HepG2 (cell line): ENCODE measurements at regions not wholly inside any gene's neighbourhood (a gene's known extent, or its start where the extent isn't known, plus 50 kb on each side); places are given as distances from the start of the nearest gene placed in this dataset.
A peak's percentile ranks its signal among the peaks of the same experiment; 100 is the strongest.

Experiments used
- ATAC-seq: fragments of 200-7000 bp; cut with Tn5 transposase; 3 replicates; pipeline ENCODE4 v1.9.1; 2020; ENCODE audit warnings: mild to moderate bottlenecking, moderate library complexity
- BruUV-seq: library from RNA; stranded (reverse); fragments of 400-500 nt; replicated peaks from 2 replicates; lab custom pipeline; 2021; lab: Mats Ljungman, UMichigan
- CTCF ChIA-PET: fragments of 300-600 bp; formaldehyde crosslinking; extraction: SDS; loops from one replicate; lab custom pipeline; 2021; ENCODE audit warnings: low total read pairs, inconsistent platforms, low intra/inter-chr PET ratio; lab: Yijun Ruan, JAX
- POLR2A ChIA-PET: fragments of 350-600 bp; sonication (Branson Sonifier 250); formaldehyde crosslinking; loops from one replicate; lab custom pipeline; 2020; ENCODE audit warnings: antibody characterized with exemption, inconsistent platforms; lab: Yijun Ruan, JAX
- DNase-seq: peaks from one replicate; pipeline ENCODE4 v3.0.0-alpha.2; 2015; ENCODE audit warnings: low spot score
- FAIRE-seq: peaks from 3 replicates; lab custom pipeline; 2011; peaks lifted over from hg19 to GRCh38; lab: Jason Lieb, UNC
- H2AFZ ChIP-seq: one replicate; pipeline ENCODE4 v1.6.1; 2011; ENCODE audit warnings: low read length, inconsistent platforms
- H3K27ac ChIP-seq: fragments of 300-600 bp; 3 replicates; pipeline ENCODE4 v1.8.0; 2011; ENCODE audit warnings: mixed run types, mild to moderate bottlenecking, mixed read lengths, low read length, inconsistent platforms; ENCODE audit not compliant: insufficient read depth; ENCODE audit errors: extremely low read length
- H3K27me3 ChIP-seq, 2 experiments: fragments of 200-600 bp in 1 of 2; 2 replicates in 1 of 2; 3 replicates in 1 of 2; pipeline versions ENCODE4 v1.6.0 to v1.8.0; 2011; ENCODE audit warnings: low read length in 2 of 2, mild to moderate bottlenecking in 2 of 2, moderate library complexity in 2 of 2, inconsistent platforms in 1 of 2; ENCODE audit not compliant: insufficient read depth in 2 of 2, control insufficient read depth in 1 of 2
- H3K36me3 ChIP-seq, 2 experiments: fragments of 200-600 bp in 1 of 2; replicated peaks in 1 of 2; 2 replicates in 1 of 2; 3 replicates in 1 of 2; pipeline versions ENCODE4 v1.5.1 to v1.8.0; 2011; ENCODE audit warnings: low read length in 2 of 2, inconsistent platforms in 1 of 2; ENCODE audit not compliant: insufficient read depth in 2 of 2, control insufficient read depth in 1 of 2
- H3K4me1 ChIP-seq: 2 replicates; pipeline ENCODE4 v1.5.1; 2012; ENCODE audit warnings: low read length, inconsistent platforms; ENCODE audit not compliant: insufficient read depth
- H3K4me2 ChIP-seq: 2 replicates; pipeline ENCODE4 v1.6.0; 2011; ENCODE audit warnings: low read depth, low read length, inconsistent platforms
- H3K4me3 ChIP-seq, 3 experiments: fragments of 200-600 bp in 1 of 3; sonication (generic), shearing (Covaris generic) in 1 of 3; replicated peaks in 1 of 3; 2 replicates each; pipeline ENCODE4 v1.5.1; 2011 to 2016; ENCODE audit warnings: low read length in 3 of 3, inconsistent platforms in 2 of 3, low read depth in 2 of 3, mild to moderate bottlenecking in 2 of 3, control low read depth in 1 of 3, mixed read lengths in 1 of 3; ENCODE audit not compliant: insufficient read depth in 1 of 3
- H3K79me2 ChIP-seq: one replicate; pipeline ENCODE4 v1.6.1; 2011; ENCODE audit warnings: low read length, inconsistent platforms; ENCODE audit not compliant: insufficient read depth
- H3K9ac ChIP-seq: 2 replicates; pipeline ENCODE4 v1.6.0; 2011; ENCODE audit warnings: mild to moderate bottlenecking, low read depth, low read length, inconsistent platforms; ENCODE audit not compliant: insufficient read depth
- H3K9me3 ChIP-seq: 2 replicates; pipeline ENCODE4 v1.5.1; 2012; ENCODE audit warnings: mild to moderate bottlenecking, low read length
- H4K20me1 ChIP-seq: 2 replicates; pipeline ENCODE4 v1.6.0; 2011; ENCODE audit warnings: inconsistent platforms, mild to moderate bottlenecking, low read length, moderate library complexity; ENCODE audit not compliant: insufficient read depth
- E2F1 ChIP-seq: sonication (generic); formaldehyde crosslinking; IDR thresholded peaks from 2 replicates; pipeline ENCODE4 v1.5.0; 2020; ENCODE audit warnings: missing genetic modification reagents
- FOXJ3 ChIP-seq: sonication (generic); formaldehyde crosslinking; IDR thresholded peaks from 2 replicates; pipeline ENCODE4 v1.4.0; 2020; ENCODE audit warnings: missing genetic modification reagents, mild to moderate bottlenecking, borderline replicate concordance
- HIVEP1 ChIP-seq: sonication (generic); formaldehyde crosslinking; IDR thresholded peaks from 2 replicates; pipeline ENCODE4 v1.4.0; 2020; ENCODE audit warnings: mild to moderate bottlenecking, missing genetic modification reagents
- KLF12 ChIP-seq: sonication (generic); formaldehyde crosslinking; IDR thresholded peaks from 2 replicates; pipeline ENCODE4 v1.4.0; 2020; ENCODE audit warnings: missing genetic modification reagents, borderline replicate concordance
- ONECUT2 ChIP-seq: sonication (generic); formaldehyde crosslinking; IDR thresholded peaks from 2 replicates; pipeline ENCODE4 v1.4.0; 2020; ENCODE audit warnings: missing genetic modification reagents
- RBFOX2 ChIP-seq: fragments of 200-400 bp; formaldehyde crosslinking; IDR thresholded peaks from 2 replicates; pipeline ENCODE4 v1.6.1; 2017; ENCODE audit warnings: low read depth, mild to moderate bottlenecking, low read length
- SATB2 ChIP-seq: sonication (generic); formaldehyde crosslinking; IDR thresholded peaks from 2 replicates; pipeline ENCODE4 v1.5.0; 2020; ENCODE audit warnings: missing genetic modification reagents
- TAF1 ChIP-seq: sonication (generic); formaldehyde crosslinking; IDR thresholded peaks from 2 replicates; pipeline ENCODE4 v1.4.0; 2020; ENCODE audit warnings: missing genetic modification reagents
- ZBTB3 ChIP-seq: sonication (generic); formaldehyde crosslinking; IDR thresholded peaks from 2 replicates; pipeline ENCODE4 v1.4.0; 2020; ENCODE audit warnings: low read depth, mild to moderate bottlenecking, moderate library complexity, missing genetic modification reagents, borderline replicate concordance
- ZBTB8A ChIP-seq: sonication (generic); formaldehyde crosslinking; IDR thresholded peaks from 2 replicates; pipeline ENCODE4 v1.4.0; 2020; ENCODE audit warnings: mild to moderate bottlenecking, low read depth, missing genetic modification reagents, borderline replicate concordance
- ZC3H13 ChIP-seq: sonication (generic); formaldehyde crosslinking; IDR thresholded peaks from 2 replicates; pipeline ENCODE4 v1.8.1; 2023; ENCODE audit warnings: mild to moderate bottlenecking, missing genetic modification reagents, moderate library complexity
- ZFP82 ChIP-seq: sonication (generic); formaldehyde crosslinking; IDR thresholded peaks from 2 replicates; pipeline ENCODE4 v1.5.1; 2020; ENCODE audit warnings: mild to moderate bottlenecking, missing genetic modification reagents, borderline replicate concordance
- ZNF20 ChIP-seq: sonication (generic); formaldehyde crosslinking; IDR thresholded peaks from 2 replicates; pipeline ENCODE4 v1.4.0; 2020; ENCODE audit warnings: mild to moderate bottlenecking, moderate library complexity, missing genetic modification reagents
- ZNF761 ChIP-seq: sonication (generic); formaldehyde crosslinking; conservative IDR thresholded peaks from 2 replicates; pipeline ENCODE4 v1.4.0; 2020; ENCODE audit warnings: mild to moderate bottlenecking, missing genetic modification reagents
- ZNF788 ChIP-seq: sonication (generic); formaldehyde crosslinking; IDR thresholded peaks from 2 replicates; pipeline ENCODE4 v1.5.0; 2020; ENCODE audit warnings: mild to moderate bottlenecking, missing genetic modification reagents, borderline replicate concordance
- WGBS: methylation state at CpG from one replicate; pipeline ENCODE4 v1.1.6; 2017; ENCODE audit warnings: low lambda C conversion rate; 5-methylcytosine and 5-hydroxymethylcytosine counted together
- in situ Hi-C: cut with HindIII; loops from 2 replicates; pipeline ENCODE4 v1.10.0; 2017; ENCODE audit warnings: low pct_unique_long_range_greater_than_20kb; ENCODE audit not compliant: extremely low pct_ligation_motif_present
- intact Hi-C: fragments of 100-400 bp; cut with micrococcal nuclease; formaldehyde crosslinking; loops from one replicate; pipeline ENCODE4 v1.10.0; 2022; ENCODE audit not compliant: unreplicated experiment
- TF ChIP-seq, protein P1 (sequence below): sonication (generic); formaldehyde crosslinking; IDR thresholded peaks from 2 replicates; pipeline ENCODE4 v1.5.0; 2020; ENCODE audit warnings: mild to moderate bottlenecking, missing genetic modification reagents
- TF ChIP-seq, protein P2 (sequence below): sonication (generic); formaldehyde crosslinking; IDR thresholded peaks from 2 replicates; pipeline ENCODE4 v1.4.0; 2020; ENCODE audit warnings: missing genetic modification reagents, mild to moderate bottlenecking, borderline replicate concordance

DNA sequence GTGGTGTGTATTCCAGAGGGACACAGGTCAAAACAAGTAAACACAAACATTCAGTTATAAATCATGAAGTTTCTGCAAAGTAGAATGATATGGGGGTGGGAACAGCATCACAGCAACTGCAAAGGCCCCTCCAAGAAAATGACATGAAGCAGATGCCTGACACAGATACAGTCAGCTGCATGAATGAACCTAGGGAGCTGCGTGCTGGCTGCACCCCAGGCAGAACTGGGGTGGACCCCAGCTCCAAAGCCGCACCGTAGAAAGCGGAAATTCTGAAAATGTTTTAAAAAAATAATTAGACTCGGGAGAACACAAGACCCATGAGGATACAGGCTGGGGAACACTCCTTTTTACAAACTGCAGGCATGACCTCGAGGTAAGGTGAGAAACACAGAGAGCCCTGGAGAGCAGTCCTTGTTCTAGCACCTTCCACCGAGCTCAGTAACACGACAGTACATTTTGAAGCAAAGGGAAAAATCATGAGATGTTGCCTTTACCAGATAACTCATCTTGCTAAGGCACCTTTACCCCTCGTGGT, 323.8 kb downstream of the SOX9 start:
- no peak for FAIRE-seq
- peak; percentile 11 for ATAC-seq
- WGBS, result 47% methylated on average over 8 of the region's 9 CpGs
- BruUV-seq, result TSS peak; percentile 83
- CTCF ChIA-PET, result no interaction called here
- Histone ChIP-seq H3K9ac (peak overlapping the region; percentile 77), H3K4me1 (peaks cover 99% of the 10 kb centered on the region), H3K36me3 (peaks cover 0 to 6% of the 10 kb centered on the region in 2 experiments; a peak in 3 of 5 replicates), H3K9me3 (no peaks in the 10 kb centered on the region), H3K4me3 (peak overlapping the region in 1 of 3 experiments; percentile 48; a peak in 1 of 6 replicates), H3K4me2 (peak overlapping the region; percentile 76), H4K20me1 (no peaks in the 10 kb centered on the region), H3K27ac (peak overlapping the region; percentile 96), H3K27me3 (no peaks in the 10 kb centered on the region), H2AFZ (no peak overlapping the region), H3K79me2 (peaks cover 86% of the 10 kb centered on the region)
- POLR2A ChIA-PET, result interaction anchor here (0.6 to 4.6 kb wide), 23 partner anchors 8 to 324 kb away, joined by 3 to 60 read pairs (median 4); partner anchors contain the start of gene SOX9
- in situ Hi-C loops (no loop called here), intact Hi-C loops (loop anchor here (1.0 to 5.0 kb wide), 2 partner anchors 32 to 45 kb away; no protein-coding TSS in a partner anchor)
- no peak for DNase-seq
- TF ChIP-seq ONECUT2 (CRISPR knock-in tag) (peak; percentile 38; the same call in 1 of the 2 replicates), ZFP82 (CRISPR knock-in tag) (0 out of 2 replicates have a peak, but pooled peaks have one; percentile 31), ZNF788 (peak; percentile 41; the same call in 1 of the 2 replicates), ZBTB8A (CRISPR knock-in tag) (0 out of 2 replicates have a peak, but pooled peaks have one; percentile 30), ZNF761 (CRISPR knock-in tag) (0 out of 2 replicates have a peak, but pooled peaks have one; percentile 12), TAF1 (peak; percentile 16; the same call in 1 of the 2 replicates), HIVEP1 (CRISPR knock-in tag) (peak; percentile 61; the same call in 1 of the 2 replicates), FOXJ3 (no peak), KLF12 (CRISPR knock-in tag) (peak; percentile 90), ZNF20 (CRISPR knock-in tag) (0 out of 2 replicates have a peak, but pooled peaks have one; percentile 27), RBFOX2 (peak; percentile 54; the same call in 1 of the 2 replicates), ZBTB3 (CRISPR knock-in tag) (peak; percentile 61; the same call in 1 of the 2 replicates), SATB2 (CRISPR knock-in tag) (0 out of 2 replicates have a peak, but pooled peaks have one; percentile 67), E2F1 (CRISPR knock-in tag) (peak; percentile 64; the same call in 1 of the 2 replicates), ZC3H13 (CRISPR knock-in tag) (no peak)
- TF ChIP-seq, protein P1, sequence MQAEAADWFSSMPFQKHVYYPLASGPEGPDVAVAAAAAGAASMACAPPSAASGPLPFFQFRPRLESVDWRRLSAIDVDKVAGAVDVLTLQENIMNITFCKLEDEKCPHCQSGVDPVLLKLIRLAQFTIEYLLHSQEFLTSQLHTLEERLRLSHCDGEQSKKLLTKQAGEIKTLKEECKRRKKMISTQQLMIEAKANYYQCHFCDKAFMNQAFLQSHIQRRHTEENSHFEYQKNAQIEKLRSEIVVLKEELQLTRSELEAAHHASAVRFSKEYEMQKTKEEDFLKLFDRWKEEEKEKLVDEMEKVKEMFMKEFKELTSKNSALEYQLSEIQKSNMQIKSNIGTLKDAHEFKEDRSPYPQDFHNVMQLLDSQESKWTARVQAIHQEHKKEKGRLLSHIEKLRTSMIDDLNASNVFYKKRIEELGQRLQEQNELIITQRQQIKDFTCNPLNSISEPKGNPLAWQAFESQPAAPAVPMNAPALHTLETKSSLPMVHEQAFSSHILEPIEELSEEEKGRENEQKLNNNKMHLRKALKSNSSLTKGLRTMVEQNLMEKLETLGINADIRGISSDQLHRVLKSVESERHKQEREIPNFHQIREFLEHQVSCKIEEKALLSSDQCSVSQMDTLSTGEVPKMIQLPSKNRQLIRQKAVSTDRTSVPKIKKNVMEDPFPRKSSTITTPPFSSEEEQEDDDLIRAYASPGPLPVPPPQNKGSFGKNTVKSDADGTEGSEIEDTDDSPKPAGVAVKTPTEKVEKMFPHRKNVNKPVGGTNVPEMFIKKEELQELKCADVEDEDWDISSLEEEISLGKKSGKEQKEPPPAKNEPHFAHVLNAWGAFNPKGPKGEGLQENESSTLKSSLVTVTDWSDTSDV (CRISPR knock-in tag), result no peak
- TF ChIP-seq, protein P2, sequence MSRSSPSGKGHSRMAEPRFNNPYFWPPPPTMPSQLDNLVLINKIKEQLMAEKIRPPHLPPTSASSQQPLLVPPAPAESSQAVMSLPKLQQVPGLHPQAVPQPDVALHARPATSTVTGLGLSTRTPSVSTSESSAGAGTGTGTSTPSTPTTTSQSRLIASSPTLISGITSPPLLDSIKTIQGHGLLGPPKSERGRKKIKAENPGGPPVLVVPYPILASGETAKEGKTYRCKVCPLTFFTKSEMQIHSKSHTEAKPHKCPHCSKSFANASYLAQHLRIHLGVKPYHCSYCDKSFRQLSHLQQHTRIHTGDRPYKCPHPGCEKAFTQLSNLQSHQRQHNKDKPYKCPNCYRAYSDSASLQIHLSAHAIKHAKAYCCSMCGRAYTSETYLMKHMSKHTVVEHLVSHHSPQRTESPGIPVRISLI, result no peak
